ENCODE measurements at regions not wholly inside any gene's neighbourhood (a gene's known extent, or its start where the extent isn't known, plus 50 kb on each side); places are given as distances from the start of the nearest gene placed in this dataset.

- Mint-ChIP-seq H3K27me3 (peaks cover 8% of the 10 kb centered on the region), H3K27ac (no peak overlapping the region), H3K36me3 (peaks cover 3% of the 10 kb centered on the region), H3K4me3 (no peak overlapping the region), H3K4me1 (ENCODE audit: unreplicated experiment) (peaks cover 21% of the 10 kb centered on the region), H3K9me3 (peaks cover 23% of the 10 kb centered on the region)
- no peak for DNase-seq (ENCODE audit: extremely low spot score, unreplicated experiment)
- TF ChIP-seq, protein P1, sequence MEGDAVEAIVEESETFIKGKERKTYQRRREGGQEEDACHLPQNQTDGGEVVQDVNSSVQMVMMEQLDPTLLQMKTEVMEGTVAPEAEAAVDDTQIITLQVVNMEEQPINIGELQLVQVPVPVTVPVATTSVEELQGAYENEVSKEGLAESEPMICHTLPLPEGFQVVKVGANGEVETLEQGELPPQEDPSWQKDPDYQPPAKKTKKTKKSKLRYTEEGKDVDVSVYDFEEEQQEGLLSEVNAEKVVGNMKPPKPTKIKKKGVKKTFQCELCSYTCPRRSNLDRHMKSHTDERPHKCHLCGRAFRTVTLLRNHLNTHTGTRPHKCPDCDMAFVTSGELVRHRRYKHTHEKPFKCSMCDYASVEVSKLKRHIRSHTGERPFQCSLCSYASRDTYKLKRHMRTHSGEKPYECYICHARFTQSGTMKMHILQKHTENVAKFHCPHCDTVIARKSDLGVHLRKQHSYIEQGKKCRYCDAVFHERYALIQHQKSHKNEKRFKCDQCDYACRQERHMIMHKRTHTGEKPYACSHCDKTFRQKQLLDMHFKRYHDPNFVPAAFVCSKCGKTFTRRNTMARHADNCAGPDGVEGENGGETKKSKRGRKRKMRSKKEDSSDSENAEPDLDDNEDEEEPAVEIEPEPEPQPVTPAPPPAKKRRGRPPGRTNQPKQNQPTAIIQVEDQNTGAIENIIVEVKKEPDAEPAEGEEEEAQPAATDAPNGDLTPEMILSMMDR (conservative IDR thresholded peaks at IDR 0.05): no peak
Measured at GRCh38 chr2:238997684-238998083, 149.8 kb downstream of the TWIST2 start.

All from type B pancreatic cell (in vitro differentiated cells).